ENCODE measurements at regions not wholly inside any gene's neighbourhood (a gene's known extent, or its start where the extent isn't known, plus 50 kb on each side); places are given as distances from the start of the nearest gene placed in this dataset.

- TF ChIP-seq CTCF (IDR thresholded peaks at IDR 0.05) (no peak), REST (IDR thresholded peaks at IDR 0.05; ENCODE audit: insufficient read depth in 1 of 2, low read depth in 2 of 2, low read length in 1 of 2) (no peak)
These were observed 76.7 kb upstream of the SLC8A3 start for GRCh38 chr14:70265422-70265821.

Measured in Panc1 (cell line).